Activated CD8-positive, alpha-beta T cell treated with anti-CD3 and anti-CD28 coated beads for 36 hours (primary cell): ENCODE measurements at regions not wholly inside any gene's neighbourhood (a gene's known extent, or its start where the extent isn't known, plus 50 kb on each side); places are given as distances from the start of the nearest gene placed in this dataset.
A peak's percentile ranks its signal among the peaks of the same experiment; 100 is the strongest.
"Not testable (repeated sequence)": the region's sequence is repeated elsewhere in the genome, so short reads cannot be mapped to it uniquely, and the experiment has no call there.

Experiments used
- ATAC-seq: fragments of 200-7000 bp; cut with Tn5 transposase; one replicate; pipeline ENCODE4 v1.10.0; 2021; ENCODE audit warnings: mild to moderate bottlenecking, moderate library complexity
- CTCF ChIA-PET: fragments of 350-600 bp; sonication (Branson Sonifier 250); formaldehyde crosslinking; loops from one replicate; lab custom pipeline; 2021; ENCODE audit warnings: antibody characterized with exemption; lab: Charles Lee
- POLR2A ChIA-PET: fragments of 350-600 bp; sonication (Branson Sonifier 250); formaldehyde crosslinking; loops from one replicate; lab custom pipeline; 2021; ENCODE audit warnings: antibody characterized with exemption; lab: Charles Lee
- DNase-seq: peaks from one replicate; pipeline ENCODE4 v3.0.0-alpha.2; 2020
- H3K27ac Mint-ChIP-seq: one replicate; pipeline ENCODE4 v1.8.0; 2021; ENCODE audit warnings: mild to moderate bottlenecking, mixed read lengths
- H3K27me3 Mint-ChIP-seq: one replicate; pipeline ENCODE4 v1.8.0; 2021; ENCODE audit warnings: mixed read lengths
- H3K36me3 Mint-ChIP-seq: one replicate; pipeline ENCODE4 v1.8.0; 2021; ENCODE audit warnings: low read depth, mixed read lengths
- H3K4me1 Mint-ChIP-seq: one replicate; pipeline ENCODE4 v1.8.0; 2021; ENCODE audit warnings: low read depth, mixed read lengths
- H3K4me3 Mint-ChIP-seq: one replicate; pipeline ENCODE4 v1.8.0; 2021; ENCODE audit warnings: mild to moderate bottlenecking, moderate library complexity, mixed read lengths
- H3K9me3 Mint-ChIP-seq: one replicate; pipeline ENCODE4 v1.8.0; 2021; ENCODE audit warnings: mixed read lengths
- intact Hi-C: fragments of 100-400 bp; cut with micrococcal nuclease; formaldehyde crosslinking; loops from one replicate; pipeline ENCODE4 v1.10.0; 2022
- TF ChIP-seq, protein P1 (sequence below): fragments of 200-600 bp; IDR thresholded peaks from one replicate; pipeline ENCODE4 v1.8.0; 2022; ENCODE audit warnings: antibody characterized with exemption, mild to moderate bottlenecking

- Mint-ChIP-seq H3K4me1 (peaks cover 34% of the 10 kb centered on the region), H3K4me3 (no peak overlapping the region), H3K27ac (no peak overlapping the region), H3K27me3 (no peaks in the 10 kb centered on the region), H3K36me3 (peaks cover 25% of the 10 kb centered on the region), H3K9me3 (no peaks in the 10 kb centered on the region)
- TF ChIP-seq, protein P1, sequence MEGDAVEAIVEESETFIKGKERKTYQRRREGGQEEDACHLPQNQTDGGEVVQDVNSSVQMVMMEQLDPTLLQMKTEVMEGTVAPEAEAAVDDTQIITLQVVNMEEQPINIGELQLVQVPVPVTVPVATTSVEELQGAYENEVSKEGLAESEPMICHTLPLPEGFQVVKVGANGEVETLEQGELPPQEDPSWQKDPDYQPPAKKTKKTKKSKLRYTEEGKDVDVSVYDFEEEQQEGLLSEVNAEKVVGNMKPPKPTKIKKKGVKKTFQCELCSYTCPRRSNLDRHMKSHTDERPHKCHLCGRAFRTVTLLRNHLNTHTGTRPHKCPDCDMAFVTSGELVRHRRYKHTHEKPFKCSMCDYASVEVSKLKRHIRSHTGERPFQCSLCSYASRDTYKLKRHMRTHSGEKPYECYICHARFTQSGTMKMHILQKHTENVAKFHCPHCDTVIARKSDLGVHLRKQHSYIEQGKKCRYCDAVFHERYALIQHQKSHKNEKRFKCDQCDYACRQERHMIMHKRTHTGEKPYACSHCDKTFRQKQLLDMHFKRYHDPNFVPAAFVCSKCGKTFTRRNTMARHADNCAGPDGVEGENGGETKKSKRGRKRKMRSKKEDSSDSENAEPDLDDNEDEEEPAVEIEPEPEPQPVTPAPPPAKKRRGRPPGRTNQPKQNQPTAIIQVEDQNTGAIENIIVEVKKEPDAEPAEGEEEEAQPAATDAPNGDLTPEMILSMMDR = no peak
- no peak for DNase-seq
- no peak for ATAC-seq
- intact Hi-C loops = no loop called here
- ChIA-PET CTCF (no interaction called here), POLR2A (no interaction called here)
These were observed 168.3 kb downstream of the BRD1 start for GRCh38 chr22:49659281-49659923.

- TF ChIP-seq, protein P1 = no peak
- Mint-ChIP-seq H3K9me3 (no peaks in the 10 kb centered on the region), H3K27ac (no peak overlapping the region), H3K4me1 (peaks cover 37% of the 10 kb centered on the region), H3K27me3 (no peaks in the 10 kb centered on the region), H3K4me3 (no peak overlapping the region), H3K36me3 (peaks cover 25% of the 10 kb centered on the region)
- ChIA-PET CTCF (no interaction called here), POLR2A (interaction anchor here (3.0 kb wide), 1 partner anchor 11 kb away, joined by 10 read pairs; no protein-coding TSS in a partner anchor)
- intact Hi-C loops = no loop called here
- DNase-seq = no peak
- ATAC-seq = no peak
These were observed 168.8 kb downstream of the BRD1 start for GRCh38 chr22:49658902-49659280.

GRCh38 chr22:49657974-49658590, 169.6 kb downstream of the BRD1 start:
- CTCF ChIA-PET = interaction anchor here (2.2 kb wide), 1 partner anchor 11 kb away, joined by 5 read pairs; no protein-coding TSS in a partner anchor
- Mint-ChIP-seq H3K4me1 (peaks cover 39% of the 10 kb centered on the region), H3K27me3 (no peaks in the 10 kb centered on the region), H3K4me3 (peak overlapping the region; percentile 97), H3K36me3 (peaks cover 27% of the 10 kb centered on the region), H3K9me3 (no peaks in the 10 kb centered on the region), H3K27ac (peak overlapping the region; percentile 85)
- ATAC-seq = no peak
- POLR2A ChIA-PET = interaction anchor here (1.9 to 3.0 kb wide), 2 partner anchors 8 to 12 kb away, joined by 6 to 10 read pairs; no protein-coding TSS in a partner anchor
- intact Hi-C loops = no loop called here
- no peak for DNase-seq
- TF ChIP-seq, protein P1 = no peak

- Mint-ChIP-seq H3K27ac (peak overlapping the region; percentile 85), H3K4me1 (peaks cover 39% of the 10 kb centered on the region), H3K27me3 (no peaks in the 10 kb centered on the region), H3K4me3 (peak overlapping the region; percentile 97), H3K9me3 (no peaks in the 10 kb centered on the region), H3K36me3 (peaks cover 27% of the 10 kb centered on the region)
- DNase-seq = peak; percentile 88
- POLR2A ChIA-PET = interaction anchor here (1.9 to 3.0 kb wide), 2 partner anchors 9 to 13 kb away, joined by 6 to 10 read pairs; no protein-coding TSS in a partner anchor
- peak; percentile 81 for ATAC-seq
- TF ChIP-seq, protein P1 = no peak
- intact Hi-C loops = no loop called here
- CTCF ChIA-PET = interaction anchor here (0.5 to 2.2 kb wide), 5 partner anchors 12 to 67 kb away, joined by 3 to 5 read pairs (median 4); no protein-coding TSS in a partner anchor
These were observed 170.2 kb downstream of the BRD1 start for GRCh38 chr22:49657275-49657973.

GRCh38 chr22:49656883-49657274, 170.8 kb downstream of the BRD1 start:
- ChIA-PET POLR2A (interaction anchor here (1.9 to 3.0 kb wide), 2 partner anchors 9 to 13 kb away, joined by 6 to 10 read pairs; no protein-coding TSS in a partner anchor), CTCF (interaction anchor here (0.5 to 2.2 kb wide), 5 partner anchors 13 to 67 kb away, joined by 3 to 5 read pairs (median 4); no protein-coding TSS in a partner anchor)
- peaks cover 39% of the 10 kb centered on the region for H3K4me1 Mint-ChIP-seq
- H3K9me3 Mint-ChIP-seq, intact Hi-C loops, H3K27me3 Mint-ChIP-seq: not testable (repeated sequence)
- H3K4me3 Mint-ChIP-seq = peak overlapping the region; percentile 97
- ATAC-seq = peak; percentile 85
- peak overlapping the region; percentile 85 for H3K27ac Mint-ChIP-seq
- H3K36me3 Mint-ChIP-seq = peaks cover 30% of the 10 kb centered on the region
- DNase-seq = peak; percentile 75
